Parathyroid adenoma (tissue), 2 donors: ENCODE measurements at regions not wholly inside any gene's neighbourhood (a gene's known extent, or its start where the extent isn't known, plus 50 kb on each side); places are given as distances from the start of the nearest gene placed in this dataset.

ENCODE experiments used
- H2AFZ ChIP-seq: fragments of 300-600 bp; sonication (generic); one replicate; pipeline ENCODE4 v1.7.0; 2017; ENCODE audit warnings: antibody characterized with exemption, mild to moderate bottlenecking
- H3K27ac ChIP-seq: fragments of 300-600 bp; sonication (generic); one replicate; pipeline ENCODE4 v1.7.0; 2017
- H3K27me3 ChIP-seq: fragments of 300-600 bp; sonication (generic); one replicate; pipeline ENCODE4 v1.7.0; 2017; ENCODE audit warnings: low read length; ENCODE audit not compliant: control insufficient read depth, insufficient read depth
- H3K36me3 ChIP-seq: fragments of 300-600 bp; sonication (generic); one replicate; pipeline ENCODE4 v1.7.0; 2017; ENCODE audit warnings: low read length; ENCODE audit not compliant: control insufficient read depth, insufficient read depth
- H3K4me1 ChIP-seq: fragments of 300-600 bp; sonication (generic); one replicate; pipeline ENCODE4 v1.7.0; 2017; ENCODE audit warnings: control low read depth
- H3K4me2 ChIP-seq: fragments of 300-600 bp; sonication (generic); one replicate; pipeline ENCODE4 v1.7.0; 2017; ENCODE audit warnings: low read length
- H3K4me3 ChIP-seq: fragments of 300-600 bp; sonication (generic); one replicate; pipeline ENCODE4 v1.7.0; 2017; ENCODE audit warnings: low read depth, low read length
- H3K79me2 ChIP-seq: fragments of 300-600 bp; sonication (generic); one replicate; pipeline ENCODE4 v1.7.0; 2017; ENCODE audit warnings: control low read depth
- H3K9ac ChIP-seq: fragments of 300-600 bp; sonication (generic); one replicate; pipeline ENCODE4 v1.7.0; 2017; ENCODE audit warnings: mild to moderate bottlenecking
- H3K9me3 ChIP-seq: fragments of 300-600 bp; sonication (generic); one replicate; pipeline ENCODE4 v1.7.0; 2017; ENCODE audit warnings: low read length; ENCODE audit not compliant: control insufficient read depth
- TF ChIP-seq, protein P1 (sequence below): fragments of 300-600 bp; sonication (generic); IDR thresholded peaks from one replicate; pipeline ENCODE4 v1.7.0; 2017; ENCODE audit warnings: antibody characterized with exemption, mild to moderate bottlenecking
- donor health status: primary hyperparathyroidism.

DNA sequence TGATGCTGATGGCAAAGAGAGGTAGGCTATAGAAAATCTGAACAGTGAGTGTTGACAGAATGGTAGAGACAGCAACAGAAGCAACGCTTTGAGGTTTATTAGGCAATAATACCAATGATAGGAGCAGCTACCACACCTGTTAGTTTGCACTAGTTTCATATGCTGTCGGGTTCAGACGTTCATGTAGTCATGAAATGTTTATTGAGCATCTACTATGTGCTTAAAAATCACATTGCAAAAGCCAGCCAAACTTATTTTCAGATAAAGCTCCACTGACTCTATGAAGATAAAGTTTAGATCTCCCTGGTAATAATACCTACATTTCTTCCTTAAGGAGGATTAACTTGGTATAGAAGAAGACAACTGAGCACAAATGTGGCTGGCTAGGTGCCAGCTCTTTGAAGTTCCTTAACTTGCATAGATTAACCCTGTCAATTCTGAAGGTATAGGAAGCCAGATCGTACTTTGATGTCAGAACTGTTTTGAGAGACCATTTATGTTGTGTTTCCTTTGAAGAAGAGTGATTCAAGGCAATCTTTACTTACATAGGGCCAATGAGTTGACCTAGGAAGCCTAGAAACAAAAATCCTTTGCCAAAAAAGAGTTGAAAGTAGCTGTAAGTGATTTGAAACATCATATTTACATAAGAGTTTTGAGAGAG is 71.5 kb downstream of the DISP1 start:
- TF ChIP-seq, protein P1, sequence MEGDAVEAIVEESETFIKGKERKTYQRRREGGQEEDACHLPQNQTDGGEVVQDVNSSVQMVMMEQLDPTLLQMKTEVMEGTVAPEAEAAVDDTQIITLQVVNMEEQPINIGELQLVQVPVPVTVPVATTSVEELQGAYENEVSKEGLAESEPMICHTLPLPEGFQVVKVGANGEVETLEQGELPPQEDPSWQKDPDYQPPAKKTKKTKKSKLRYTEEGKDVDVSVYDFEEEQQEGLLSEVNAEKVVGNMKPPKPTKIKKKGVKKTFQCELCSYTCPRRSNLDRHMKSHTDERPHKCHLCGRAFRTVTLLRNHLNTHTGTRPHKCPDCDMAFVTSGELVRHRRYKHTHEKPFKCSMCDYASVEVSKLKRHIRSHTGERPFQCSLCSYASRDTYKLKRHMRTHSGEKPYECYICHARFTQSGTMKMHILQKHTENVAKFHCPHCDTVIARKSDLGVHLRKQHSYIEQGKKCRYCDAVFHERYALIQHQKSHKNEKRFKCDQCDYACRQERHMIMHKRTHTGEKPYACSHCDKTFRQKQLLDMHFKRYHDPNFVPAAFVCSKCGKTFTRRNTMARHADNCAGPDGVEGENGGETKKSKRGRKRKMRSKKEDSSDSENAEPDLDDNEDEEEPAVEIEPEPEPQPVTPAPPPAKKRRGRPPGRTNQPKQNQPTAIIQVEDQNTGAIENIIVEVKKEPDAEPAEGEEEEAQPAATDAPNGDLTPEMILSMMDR, result no peak

DNA sequence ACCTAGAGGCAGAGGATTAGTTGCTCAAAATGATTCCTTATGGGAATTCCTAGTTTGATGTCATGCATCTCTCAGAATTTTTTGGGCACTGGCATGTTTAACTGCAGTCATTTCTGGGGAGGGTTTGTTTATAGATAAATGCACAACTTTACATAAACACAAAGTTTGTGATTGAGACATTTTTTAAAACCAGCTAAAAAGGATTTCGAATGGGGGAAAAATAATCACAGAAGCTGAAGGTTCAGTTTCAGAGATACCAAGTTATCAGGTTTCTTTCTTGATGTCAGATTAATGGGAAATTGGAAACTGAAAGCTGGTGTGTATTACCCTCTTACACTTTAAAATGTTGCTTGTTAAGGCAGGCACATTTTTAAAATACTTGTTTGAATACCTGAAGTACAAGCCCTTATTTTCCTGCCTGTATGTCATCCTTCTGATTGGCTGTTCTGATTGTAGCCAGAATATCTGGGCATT is 72.1 kb downstream of the DISP1 start:
- H3K79me2 ChIP-seq, result no peaks in the 10 kb centered on the region
- no peak overlapping the region for H3K4me3 ChIP-seq
- H3K27me3 ChIP-seq, result no peaks in the 10 kb centered on the region
- H2AFZ ChIP-seq, result peak overlapping the region; percentile 8
- H3K4me2 ChIP-seq, result peak overlapping the region; percentile 20
- H3K9me3 ChIP-seq, result no peaks in the 10 kb centered on the region
- H3K4me1 ChIP-seq, result no peaks in the 10 kb centered on the region
- H3K36me3 ChIP-seq, result no peaks in the 10 kb centered on the region
- H3K9ac ChIP-seq, result no peak overlapping the region
- TF ChIP-seq, protein P1, result no peak
- H3K27ac ChIP-seq, result no peak overlapping the region

More for the DNA sequence above, 71.5 kb downstream of the DISP1 start:
- H3K9ac ChIP-seq, result no peak overlapping the region
- no peaks in the 10 kb centered on the region for H3K27me3 ChIP-seq
- H2AFZ ChIP-seq, result peak overlapping the region; percentile 8
- no peak overlapping the region for H3K4me2 ChIP-seq
- H3K36me3 ChIP-seq, result no peaks in the 10 kb centered on the region
- no peaks in the 10 kb centered on the region for H3K9me3 ChIP-seq
- no peak overlapping the region for H3K27ac ChIP-seq
- H3K4me1 ChIP-seq, result no peaks in the 10 kb centered on the region
- no peak overlapping the region for H3K4me3 ChIP-seq
- H3K79me2 ChIP-seq, result no peaks in the 10 kb centered on the region

DNA sequence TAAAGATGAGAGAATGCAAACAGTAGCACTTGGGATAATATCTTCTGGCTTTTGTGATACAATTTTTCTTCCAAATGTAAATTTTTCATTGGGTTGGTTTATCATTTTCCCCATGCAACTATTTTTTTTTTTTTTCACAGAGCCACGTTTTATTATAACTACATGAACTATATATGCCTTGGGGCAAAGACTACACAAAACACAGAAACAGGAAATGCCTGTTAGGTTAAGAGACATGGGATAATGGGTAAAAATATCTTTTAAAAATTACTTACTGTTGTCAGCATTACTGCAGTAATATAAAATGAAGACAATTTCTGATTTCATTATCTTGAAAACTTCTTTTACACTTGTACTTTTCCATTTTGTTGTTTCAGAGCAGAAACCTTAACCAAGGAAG is 74.6 kb downstream of the DISP1 start:
- Histone ChIP-seq H3K27me3 (no peaks in the 10 kb centered on the region), H3K9ac (no peak overlapping the region), H3K4me1 (no peaks in the 10 kb centered on the region), H3K79me2 (no peaks in the 10 kb centered on the region), H3K4me2 (no peak overlapping the region), H3K36me3 (no peaks in the 10 kb centered on the region), H3K27ac (no peak overlapping the region), H2AFZ (no peak overlapping the region), H3K9me3 (no peaks in the 10 kb centered on the region), H3K4me3 (no peak overlapping the region)
- TF ChIP-seq, protein P1, result no peak

DNA sequence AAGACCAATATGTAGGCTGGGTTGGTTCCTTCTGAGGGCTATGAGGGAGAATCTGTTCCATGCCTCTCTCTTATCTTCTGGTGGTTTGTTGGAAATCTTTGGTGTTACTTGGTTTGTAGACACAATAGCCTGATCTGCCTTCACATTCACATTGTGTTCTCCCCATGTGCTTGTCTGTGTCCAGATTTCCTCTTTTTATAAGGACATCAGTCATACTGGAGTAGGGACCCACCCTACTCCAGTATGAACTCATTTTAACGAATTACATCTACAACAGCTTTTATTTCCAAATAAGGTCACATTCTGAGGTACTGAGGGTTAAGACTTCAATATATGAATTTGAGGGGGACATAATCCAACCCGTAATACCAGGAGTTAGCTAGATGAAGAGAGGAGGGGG is 75.9 kb downstream of the DISP1 start:
- Histone ChIP-seq H2AFZ (no peak overlapping the region), H3K79me2 (no peaks in the 10 kb centered on the region), H3K36me3 (no peaks in the 10 kb centered on the region), H3K27me3 (no peaks in the 10 kb centered on the region), H3K9me3 (no peaks in the 10 kb centered on the region), H3K4me3 (no peak overlapping the region), H3K4me2 (no peak overlapping the region), H3K4me1 (no peaks in the 10 kb centered on the region), H3K9ac (no peak overlapping the region), H3K27ac (no peak overlapping the region)
- TF ChIP-seq, protein P1, result no peak

DNA sequence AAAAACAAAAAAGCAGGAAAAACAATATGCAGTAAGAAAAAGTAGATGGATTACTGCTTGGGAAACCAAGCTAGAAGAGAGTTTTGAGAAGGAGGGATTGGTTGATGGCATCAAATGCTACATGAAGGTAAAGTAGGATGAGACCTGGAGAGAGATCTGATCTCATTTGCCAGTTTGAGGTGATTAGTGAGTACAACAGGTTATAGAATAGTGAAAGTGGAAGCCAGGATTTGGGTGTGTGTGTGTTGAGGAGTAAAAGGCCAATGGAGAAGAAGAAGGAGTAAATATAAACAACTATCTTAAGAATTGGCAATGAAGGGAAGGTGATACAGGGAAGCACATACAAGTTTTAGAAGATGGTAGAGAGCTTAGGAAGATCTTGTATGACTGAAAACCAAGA is 76.7 kb downstream of the DISP1 start:
- Histone ChIP-seq H3K36me3 (no peaks in the 10 kb centered on the region), H3K4me3 (no peak overlapping the region), H3K4me2 (no peak overlapping the region), H3K27me3 (no peaks in the 10 kb centered on the region), H3K4me1 (no peaks in the 10 kb centered on the region), H3K79me2 (no peaks in the 10 kb centered on the region), H3K27ac (no peak overlapping the region), H3K9ac (no peak overlapping the region), H3K9me3 (no peaks in the 10 kb centered on the region), H2AFZ (no peak overlapping the region)
- TF ChIP-seq, protein P1, result no peak
